ENCODE measurements at regions not wholly inside any gene's neighbourhood (a gene's known extent, or its start where the extent isn't known, plus 50 kb on each side); places are given as distances from the start of the nearest gene placed in this dataset.
"Not testable (repeated sequence)": the region's sequence is repeated elsewhere in the genome, so short reads cannot be mapped to it uniquely, and the experiment has no call there.

- not testable (repeated sequence) for H3K4me1 ChIP-seq (ENCODE audit: control insufficient read depth in 2 of 2, insufficient read depth in 2 of 2, low read length in 2 of 2); H3K9me3 ChIP-seq (ENCODE audit: control insufficient read depth in 2 of 2, insufficient read depth in 1 of 2, low read length in 1 of 2); H3K27ac ChIP-seq (ENCODE audit: low read depth in 1 of 2, low read length in 1 of 2); H3K27me3 ChIP-seq (ENCODE audit: control insufficient read depth in 2 of 2, insufficient read depth in 1 of 2, low read length in 1 of 2); DNase-seq (ENCODE audit: low read depth in 6 of 9, low spot score in 9 of 9); H3K4me3 ChIP-seq (ENCODE audit: low read length in 2 of 2); H3K36me3 ChIP-seq (ENCODE audit: control insufficient read depth in 2 of 2, insufficient read depth in 2 of 2, low read length in 1 of 2)
- WGBS: 66% methylated on average over 3 of the region's 7 CpGs
Measured at GRCh38 chr1:149227933-149228665, 124.7 kb upstream of the NBPF9 start.

GRCh38 chr1:149228672-149229585, 125.6 kb upstream of the NBPF9 start:
- not testable (repeated sequence) for H3K4me3 ChIP-seq (ENCODE audit: low read length in 2 of 2); H3K27me3 ChIP-seq (ENCODE audit: control insufficient read depth in 2 of 2, insufficient read depth in 1 of 2, low read length in 1 of 2); H3K27ac ChIP-seq (ENCODE audit: low read depth in 1 of 2, low read length in 1 of 2); H3K4me1 ChIP-seq (ENCODE audit: control insufficient read depth in 2 of 2, insufficient read depth in 2 of 2, low read length in 2 of 2); DNase-seq (ENCODE audit: low read depth in 6 of 9, low spot score in 9 of 9); H3K36me3 ChIP-seq (ENCODE audit: control insufficient read depth in 2 of 2, insufficient read depth in 2 of 2, low read length in 1 of 2); H3K9me3 ChIP-seq (ENCODE audit: control insufficient read depth in 2 of 2, insufficient read depth in 1 of 2, low read length in 1 of 2)
- WGBS: no CpG with 5 or more reads among the region's 9 CpGs

GRCh38 chr1:149229813-149230212, 126.5 kb upstream of the NBPF9 start:
- H3K27me3 ChIP-seq (ENCODE audit: control insufficient read depth in 2 of 2, insufficient read depth in 1 of 2, low read length in 1 of 2); DNase-seq (ENCODE audit: low read depth in 6 of 9, low spot score in 9 of 9); H3K36me3 ChIP-seq (ENCODE audit: control insufficient read depth in 2 of 2, insufficient read depth in 2 of 2, low read length in 1 of 2); H3K27ac ChIP-seq (ENCODE audit: low read depth in 1 of 2, low read length in 1 of 2); H3K9me3 ChIP-seq (ENCODE audit: control insufficient read depth in 2 of 2, insufficient read depth in 1 of 2, low read length in 1 of 2); H3K4me3 ChIP-seq (ENCODE audit: low read length in 2 of 2); H3K4me1 ChIP-seq (ENCODE audit: control insufficient read depth in 2 of 2, insufficient read depth in 2 of 2, low read length in 2 of 2): not testable (repeated sequence)
- WGBS: 62% methylated on average over 3 of the region's 5 CpGs

GRCh38 chr1:149234926-149235914, 131.9 kb upstream of the NBPF9 start:
- H3K4me1 ChIP-seq (ENCODE audit: control insufficient read depth in 2 of 2, insufficient read depth in 2 of 2, low read length in 2 of 2); H3K27me3 ChIP-seq (ENCODE audit: control insufficient read depth in 2 of 2, insufficient read depth in 1 of 2, low read length in 1 of 2); H3K27ac ChIP-seq (ENCODE audit: low read depth in 1 of 2, low read length in 1 of 2); H3K36me3 ChIP-seq (ENCODE audit: control insufficient read depth in 2 of 2, insufficient read depth in 2 of 2, low read length in 1 of 2); H3K9me3 ChIP-seq (ENCODE audit: control insufficient read depth in 2 of 2, insufficient read depth in 1 of 2, low read length in 1 of 2); H3K4me3 ChIP-seq (ENCODE audit: low read length in 2 of 2); DNase-seq (ENCODE audit: low read depth in 6 of 9, low spot score in 9 of 9): not testable (repeated sequence)
- no CpG with 5 or more reads among the region's 5 CpGs for WGBS

GRCh38 chr1:149237515-149237914, 134.2 kb upstream of the NBPF9 start:
- DNase-seq (ENCODE audit: low read depth in 6 of 9, low spot score in 9 of 9); H3K4me1 ChIP-seq (ENCODE audit: control insufficient read depth in 2 of 2, insufficient read depth in 2 of 2, low read length in 2 of 2); H3K9me3 ChIP-seq (ENCODE audit: control insufficient read depth in 2 of 2, insufficient read depth in 1 of 2, low read length in 1 of 2); H3K27me3 ChIP-seq (ENCODE audit: control insufficient read depth in 2 of 2, insufficient read depth in 1 of 2, low read length in 1 of 2); H3K4me3 ChIP-seq (ENCODE audit: low read length in 2 of 2); H3K27ac ChIP-seq (ENCODE audit: low read depth in 1 of 2, low read length in 1 of 2); H3K36me3 ChIP-seq (ENCODE audit: control insufficient read depth in 2 of 2, insufficient read depth in 2 of 2, low read length in 1 of 2): not testable (repeated sequence)
- WGBS: 100% methylated on average over 2 of the region's 4 CpGs

GRCh38 chr1:149239897-149240508, 136.7 kb upstream of the NBPF9 start:
- not testable (repeated sequence) for H3K4me3 ChIP-seq (ENCODE audit: low read length in 2 of 2); H3K27me3 ChIP-seq (ENCODE audit: control insufficient read depth in 2 of 2, insufficient read depth in 1 of 2, low read length in 1 of 2); H3K9me3 ChIP-seq (ENCODE audit: control insufficient read depth in 2 of 2, insufficient read depth in 1 of 2, low read length in 1 of 2); H3K4me1 ChIP-seq (ENCODE audit: control insufficient read depth in 2 of 2, insufficient read depth in 2 of 2, low read length in 2 of 2); H3K27ac ChIP-seq (ENCODE audit: low read depth in 1 of 2, low read length in 1 of 2); DNase-seq (ENCODE audit: low read depth in 6 of 9, low spot score in 9 of 9); H3K36me3 ChIP-seq (ENCODE audit: control insufficient read depth in 2 of 2, insufficient read depth in 2 of 2, low read length in 1 of 2)
- WGBS: no CpG with 5 or more reads among the region's 15 CpGs

GRCh38 chr1:149240530-149240929, 137.2 kb upstream of the NBPF9 start:
- H3K27ac ChIP-seq (ENCODE audit: low read depth in 1 of 2, low read length in 1 of 2); H3K4me1 ChIP-seq (ENCODE audit: control insufficient read depth in 2 of 2, insufficient read depth in 2 of 2, low read length in 2 of 2); H3K4me3 ChIP-seq (ENCODE audit: low read length in 2 of 2); H3K9me3 ChIP-seq (ENCODE audit: control insufficient read depth in 2 of 2, insufficient read depth in 1 of 2, low read length in 1 of 2); H3K27me3 ChIP-seq (ENCODE audit: control insufficient read depth in 2 of 2, insufficient read depth in 1 of 2, low read length in 1 of 2); DNase-seq (ENCODE audit: low read depth in 6 of 9, low spot score in 9 of 9); H3K36me3 ChIP-seq (ENCODE audit: control insufficient read depth in 2 of 2, insufficient read depth in 2 of 2, low read length in 1 of 2): not testable (repeated sequence)
- 86% methylated on average over 5 of the region's 14 CpGs for WGBS

GRCh38 chr1:149241272-149241671, 137.9 kb upstream of the NBPF9 start:
- no CpG with 5 or more reads among the region's 5 CpGs for WGBS
- not testable (repeated sequence) for H3K27me3 ChIP-seq (ENCODE audit: control insufficient read depth in 2 of 2, insufficient read depth in 1 of 2, low read length in 1 of 2); H3K27ac ChIP-seq (ENCODE audit: low read depth in 1 of 2, low read length in 1 of 2); H3K4me1 ChIP-seq (ENCODE audit: control insufficient read depth in 2 of 2, insufficient read depth in 2 of 2, low read length in 2 of 2); H3K4me3 ChIP-seq (ENCODE audit: low read length in 2 of 2); H3K36me3 ChIP-seq (ENCODE audit: control insufficient read depth in 2 of 2, insufficient read depth in 2 of 2, low read length in 1 of 2); DNase-seq (ENCODE audit: low read depth in 6 of 9, low spot score in 9 of 9); H3K9me3 ChIP-seq (ENCODE audit: control insufficient read depth in 2 of 2, insufficient read depth in 1 of 2, low read length in 1 of 2)

All from thymus (tissue), 11 donors.